ENCODE measurements at regions not wholly inside any gene's neighbourhood (a gene's known extent, or its start where the extent isn't known, plus 50 kb on each side); places are given as distances from the start of the nearest gene placed in this dataset.

DNA sequence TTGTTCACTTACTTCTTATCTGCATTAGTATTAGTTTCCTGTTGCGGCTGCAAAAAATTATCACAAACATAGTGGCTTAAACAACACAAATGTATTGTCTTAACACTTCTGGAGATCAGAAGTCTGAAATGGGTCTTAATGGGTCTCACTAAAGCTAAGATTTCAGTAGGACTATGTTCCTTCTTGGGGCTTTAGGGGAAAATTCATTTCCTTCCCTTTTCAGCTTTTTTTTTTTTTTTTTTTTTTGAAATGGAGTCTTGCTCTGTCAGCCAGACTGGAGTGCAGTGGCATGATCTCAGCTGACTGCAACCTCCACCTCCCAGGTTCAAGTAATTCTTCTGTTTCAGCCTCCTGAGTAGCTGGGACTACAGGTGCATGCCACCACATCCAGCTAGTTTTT lies 78.1 kb upstream of the KLF3 start:
- TF ChIP-seq POLR2A (IDR thresholded peaks at IDR 0.05): no peak
- TF ChIP-seq, protein P1, sequence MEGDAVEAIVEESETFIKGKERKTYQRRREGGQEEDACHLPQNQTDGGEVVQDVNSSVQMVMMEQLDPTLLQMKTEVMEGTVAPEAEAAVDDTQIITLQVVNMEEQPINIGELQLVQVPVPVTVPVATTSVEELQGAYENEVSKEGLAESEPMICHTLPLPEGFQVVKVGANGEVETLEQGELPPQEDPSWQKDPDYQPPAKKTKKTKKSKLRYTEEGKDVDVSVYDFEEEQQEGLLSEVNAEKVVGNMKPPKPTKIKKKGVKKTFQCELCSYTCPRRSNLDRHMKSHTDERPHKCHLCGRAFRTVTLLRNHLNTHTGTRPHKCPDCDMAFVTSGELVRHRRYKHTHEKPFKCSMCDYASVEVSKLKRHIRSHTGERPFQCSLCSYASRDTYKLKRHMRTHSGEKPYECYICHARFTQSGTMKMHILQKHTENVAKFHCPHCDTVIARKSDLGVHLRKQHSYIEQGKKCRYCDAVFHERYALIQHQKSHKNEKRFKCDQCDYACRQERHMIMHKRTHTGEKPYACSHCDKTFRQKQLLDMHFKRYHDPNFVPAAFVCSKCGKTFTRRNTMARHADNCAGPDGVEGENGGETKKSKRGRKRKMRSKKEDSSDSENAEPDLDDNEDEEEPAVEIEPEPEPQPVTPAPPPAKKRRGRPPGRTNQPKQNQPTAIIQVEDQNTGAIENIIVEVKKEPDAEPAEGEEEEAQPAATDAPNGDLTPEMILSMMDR (IDR thresholded peaks at IDR 0.05): no peak
